ENCODE measurements at regions not wholly inside any gene's neighbourhood (a gene's known extent, or its start where the extent isn't known, plus 50 kb on each side); places are given as distances from the start of the nearest gene placed in this dataset.

- DNase-seq (no peak), ATAC-seq (ENCODE audit: insufficient read depth, low read depth) (no peak)
- no peaks in the 10 kb centered on the region for H3K36me3 ChIP-seq (ENCODE audit: insufficient read depth, low read length)
- TF ChIP-seq EZH2 (IDR thresholded peaks at IDR 0.05; ENCODE audit: borderline replicate concordance, low read depth, low read length, severe bottlenecking) (no peak), CTCF (IDR thresholded peaks at IDR 0.05; ENCODE audit: borderline replicate concordance, extremely low read depth, low read length, poor library complexity, severe bottlenecking) (no peak)
- H3K9ac ChIP-seq (ENCODE audit: low read depth, low read length), result no peak overlapping the region
- no peaks in the 10 kb centered on the region for H3K27me3 ChIP-seq (ENCODE audit: insufficient read depth, low read length, poor library complexity)
- no peak overlapping the region for H2AFZ ChIP-seq (ENCODE audit: low read depth, low read length)
- H3K9me3 ChIP-seq (ENCODE audit: insufficient read depth, low read length, severe bottlenecking), result no peaks in the 10 kb centered on the region
- no peak overlapping the region for H3K4me3 ChIP-seq (ENCODE audit: low read depth in 1 of 2, low read length in 2 of 2)
- H3K27ac ChIP-seq (ENCODE audit: low read length), result no peak overlapping the region
- H4K20me1 ChIP-seq (ENCODE audit: insufficient read depth, low read length), result no peaks in the 10 kb centered on the region
- no peaks in the 10 kb centered on the region for H3K4me1 ChIP-seq (ENCODE audit: insufficient read depth, low read length)
- no peaks in the 10 kb centered on the region for H3K79me2 ChIP-seq (ENCODE audit: insufficient read depth, low read length)
- no peak overlapping the region for H3K4me2 ChIP-seq (ENCODE audit: insufficient read depth, low read length)
Measured at GRCh38 chr4:53863158-53863557, 201.2 kb downstream of the CHIC2 start.

- no peak for TF ChIP-seq EZH2 (IDR thresholded peaks at IDR 0.05; ENCODE audit: borderline replicate concordance, low read depth, low read length, severe bottlenecking)
- no peak for TF ChIP-seq CTCF (IDR thresholded peaks at IDR 0.05; ENCODE audit: borderline replicate concordance, extremely low read depth, low read length, poor library complexity, severe bottlenecking)
- no peak overlapping the region for H3K4me2 ChIP-seq (ENCODE audit: insufficient read depth, low read length)
- no peaks in the 10 kb centered on the region for H3K4me1 ChIP-seq (ENCODE audit: insufficient read depth, low read length)
- DNase-seq (no peak), ATAC-seq (ENCODE audit: insufficient read depth, low read depth) (no peak)
- H3K27me3 ChIP-seq (ENCODE audit: insufficient read depth, low read length, poor library complexity), result no peaks in the 10 kb centered on the region
- H2AFZ ChIP-seq (ENCODE audit: low read depth, low read length), result no peak overlapping the region
- no peaks in the 10 kb centered on the region for H3K79me2 ChIP-seq (ENCODE audit: insufficient read depth, low read length)
- no peak overlapping the region for H3K9ac ChIP-seq (ENCODE audit: low read depth, low read length)
- no peaks in the 10 kb centered on the region for H3K9me3 ChIP-seq (ENCODE audit: insufficient read depth, low read length, severe bottlenecking)
- H3K27ac ChIP-seq (ENCODE audit: low read length), result no peak overlapping the region
- no peak overlapping the region for H3K4me3 ChIP-seq (ENCODE audit: low read depth in 1 of 2, low read length in 2 of 2)
- H3K36me3 ChIP-seq (ENCODE audit: insufficient read depth, low read length), result no peaks in the 10 kb centered on the region
- no peaks in the 10 kb centered on the region for H4K20me1 ChIP-seq (ENCODE audit: insufficient read depth, low read length)
Measured at GRCh38 chr4:53861856-53862610, 202.4 kb downstream of the CHIC2 start.

- no peaks in the 10 kb centered on the region for H3K27me3 ChIP-seq (ENCODE audit: insufficient read depth, low read length, poor library complexity)
- H3K9ac ChIP-seq (ENCODE audit: low read depth, low read length), result no peak overlapping the region
- H2AFZ ChIP-seq (ENCODE audit: low read depth, low read length), result no peak overlapping the region
- no peak for TF ChIP-seq EZH2 (IDR thresholded peaks at IDR 0.05; ENCODE audit: borderline replicate concordance, low read depth, low read length, severe bottlenecking)
- no peak for TF ChIP-seq CTCF (IDR thresholded peaks at IDR 0.05; ENCODE audit: borderline replicate concordance, extremely low read depth, low read length, poor library complexity, severe bottlenecking)
- H3K4me2 ChIP-seq (ENCODE audit: insufficient read depth, low read length), result no peak overlapping the region
- H3K9me3 ChIP-seq (ENCODE audit: insufficient read depth, low read length, severe bottlenecking), result no peaks in the 10 kb centered on the region
- no peak for DNase-seq
- H4K20me1 ChIP-seq (ENCODE audit: insufficient read depth, low read length), result no peaks in the 10 kb centered on the region
- H3K27ac ChIP-seq (ENCODE audit: low read length), result no peak overlapping the region
- no peaks in the 10 kb centered on the region for H3K4me1 ChIP-seq (ENCODE audit: insufficient read depth, low read length)
- H3K4me3 ChIP-seq (ENCODE audit: low read depth in 1 of 2, low read length in 2 of 2), result no peak overlapping the region
- no peaks in the 10 kb centered on the region for H3K36me3 ChIP-seq (ENCODE audit: insufficient read depth, low read length)
- ATAC-seq (ENCODE audit: insufficient read depth, low read depth), result no peak
- H3K79me2 ChIP-seq (ENCODE audit: insufficient read depth, low read length), result no peaks in the 10 kb centered on the region
Measured at GRCh38 chr4:53859305-53859704, 205.1 kb downstream of the CHIC2 start.
